Parathyroid adenoma (tissue), 2 donors: ENCODE measurements at regions not wholly inside any gene's neighbourhood (a gene's known extent, or its start where the extent isn't known, plus 50 kb on each side); places are given as distances from the start of the nearest gene placed in this dataset.

Experiments used
- H2AFZ ChIP-seq: fragments of 300-600 bp; sonication (generic); one replicate; pipeline ENCODE4 v1.7.0; 2017; ENCODE audit warnings: antibody characterized with exemption, mild to moderate bottlenecking
- H3K27ac ChIP-seq: fragments of 300-600 bp; sonication (generic); one replicate; pipeline ENCODE4 v1.7.0; 2017
- H3K27me3 ChIP-seq: fragments of 300-600 bp; sonication (generic); one replicate; pipeline ENCODE4 v1.7.0; 2017; ENCODE audit warnings: low read length; ENCODE audit not compliant: control insufficient read depth, insufficient read depth
- H3K36me3 ChIP-seq: fragments of 300-600 bp; sonication (generic); one replicate; pipeline ENCODE4 v1.7.0; 2017; ENCODE audit warnings: low read length; ENCODE audit not compliant: control insufficient read depth, insufficient read depth
- H3K4me1 ChIP-seq: fragments of 300-600 bp; sonication (generic); one replicate; pipeline ENCODE4 v1.7.0; 2017; ENCODE audit warnings: control low read depth
- H3K4me2 ChIP-seq: fragments of 300-600 bp; sonication (generic); one replicate; pipeline ENCODE4 v1.7.0; 2017; ENCODE audit warnings: low read length
- H3K4me3 ChIP-seq: fragments of 300-600 bp; sonication (generic); one replicate; pipeline ENCODE4 v1.7.0; 2017; ENCODE audit warnings: low read depth, low read length
- H3K79me2 ChIP-seq: fragments of 300-600 bp; sonication (generic); one replicate; pipeline ENCODE4 v1.7.0; 2017; ENCODE audit warnings: control low read depth
- H3K9ac ChIP-seq: fragments of 300-600 bp; sonication (generic); one replicate; pipeline ENCODE4 v1.7.0; 2017; ENCODE audit warnings: mild to moderate bottlenecking
- H3K9me3 ChIP-seq: fragments of 300-600 bp; sonication (generic); one replicate; pipeline ENCODE4 v1.7.0; 2017; ENCODE audit warnings: low read length; ENCODE audit not compliant: control insufficient read depth
- TF ChIP-seq, protein P1 (sequence below): fragments of 300-600 bp; sonication (generic); IDR thresholded peaks from one replicate; pipeline ENCODE4 v1.7.0; 2017; ENCODE audit warnings: antibody characterized with exemption, mild to moderate bottlenecking
- donor health status: primary hyperparathyroidism.

DNA sequence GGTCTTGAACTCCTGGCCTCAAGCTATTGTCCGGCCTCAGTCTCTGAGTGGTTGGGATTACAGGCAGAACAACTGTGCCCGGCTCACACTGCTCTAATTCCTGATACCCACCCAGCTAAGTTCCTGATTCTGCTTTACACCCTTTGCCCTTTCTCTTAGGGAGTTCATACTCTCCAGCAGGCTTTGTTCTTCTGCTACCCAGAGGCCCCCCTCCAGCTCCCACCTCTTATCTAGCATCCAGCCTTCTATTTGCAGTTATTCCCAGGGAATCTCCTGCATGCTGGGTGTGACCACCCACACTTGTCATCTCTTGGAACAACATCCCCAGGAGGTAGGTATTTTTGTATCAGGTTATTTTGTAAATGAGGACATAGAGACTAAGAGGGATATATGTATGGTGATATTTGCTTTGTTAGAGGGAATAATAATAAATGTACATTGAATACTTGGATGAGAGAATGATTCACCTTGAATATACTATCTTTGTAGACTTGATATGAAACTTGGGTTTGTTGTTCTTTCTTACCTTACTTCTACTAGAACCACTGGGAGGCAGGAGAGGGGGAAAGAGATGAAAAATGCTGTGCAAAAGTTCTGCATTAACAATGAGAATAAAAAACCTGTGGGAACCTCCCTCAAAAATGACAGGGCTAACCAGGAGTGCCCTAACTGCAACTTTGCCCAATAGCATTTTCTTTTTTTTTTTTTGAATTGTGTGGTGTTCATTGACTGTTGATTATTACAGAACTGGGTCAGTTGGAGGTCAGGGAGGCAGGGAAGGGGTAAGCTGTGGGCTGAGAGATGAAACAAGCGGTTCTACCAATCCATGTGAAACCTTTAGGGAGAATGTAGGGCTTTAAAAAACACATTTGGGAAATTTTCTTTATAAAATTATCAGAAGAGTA, 157.4 kb downstream of the SPRY1 start:
- Histone ChIP-seq H3K4me2 (no peak overlapping the region), H3K79me2 (no peaks in the 10 kb centered on the region), H3K4me1 (no peaks in the 10 kb centered on the region), H3K36me3 (no peaks in the 10 kb centered on the region), H2AFZ (no peak overlapping the region), H3K9me3 (no peaks in the 10 kb centered on the region), H3K27ac (no peak overlapping the region), H3K27me3 (peaks cover 3% of the 10 kb centered on the region), H3K4me3 (no peak overlapping the region), H3K9ac (no peak overlapping the region)
- TF ChIP-seq, protein P1, sequence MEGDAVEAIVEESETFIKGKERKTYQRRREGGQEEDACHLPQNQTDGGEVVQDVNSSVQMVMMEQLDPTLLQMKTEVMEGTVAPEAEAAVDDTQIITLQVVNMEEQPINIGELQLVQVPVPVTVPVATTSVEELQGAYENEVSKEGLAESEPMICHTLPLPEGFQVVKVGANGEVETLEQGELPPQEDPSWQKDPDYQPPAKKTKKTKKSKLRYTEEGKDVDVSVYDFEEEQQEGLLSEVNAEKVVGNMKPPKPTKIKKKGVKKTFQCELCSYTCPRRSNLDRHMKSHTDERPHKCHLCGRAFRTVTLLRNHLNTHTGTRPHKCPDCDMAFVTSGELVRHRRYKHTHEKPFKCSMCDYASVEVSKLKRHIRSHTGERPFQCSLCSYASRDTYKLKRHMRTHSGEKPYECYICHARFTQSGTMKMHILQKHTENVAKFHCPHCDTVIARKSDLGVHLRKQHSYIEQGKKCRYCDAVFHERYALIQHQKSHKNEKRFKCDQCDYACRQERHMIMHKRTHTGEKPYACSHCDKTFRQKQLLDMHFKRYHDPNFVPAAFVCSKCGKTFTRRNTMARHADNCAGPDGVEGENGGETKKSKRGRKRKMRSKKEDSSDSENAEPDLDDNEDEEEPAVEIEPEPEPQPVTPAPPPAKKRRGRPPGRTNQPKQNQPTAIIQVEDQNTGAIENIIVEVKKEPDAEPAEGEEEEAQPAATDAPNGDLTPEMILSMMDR = no peak

DNA sequence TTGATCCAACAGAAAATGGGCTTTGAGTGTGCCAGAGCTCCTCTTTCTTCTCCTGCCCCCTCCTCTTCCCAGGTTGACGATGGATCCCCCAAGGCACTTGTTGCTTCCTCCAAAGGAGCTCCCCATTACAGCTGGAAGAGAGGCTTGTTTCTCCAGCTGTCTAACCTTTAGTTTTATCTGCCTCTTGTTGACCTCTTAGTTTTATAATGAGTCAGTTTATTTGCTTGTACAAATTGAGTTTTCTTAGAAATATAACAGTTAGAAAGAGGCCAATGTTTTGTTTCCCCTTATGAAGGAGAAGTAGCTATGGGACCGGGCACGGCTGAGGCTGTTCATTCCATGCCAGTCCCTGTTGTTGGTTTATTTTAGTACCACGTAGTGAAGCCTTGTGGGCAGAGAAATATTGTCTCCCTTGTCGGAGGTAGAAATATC, 158.2 kb downstream of the SPRY1 start:
- H3K27me3 ChIP-seq = peaks cover 3% of the 10 kb centered on the region
- peak overlapping the region; percentile 19 for H3K27ac ChIP-seq
- H3K4me2 ChIP-seq = no peak overlapping the region
- TF ChIP-seq, protein P1 = no peak
- H3K36me3 ChIP-seq = no peaks in the 10 kb centered on the region
- no peak overlapping the region for H2AFZ ChIP-seq
- H3K79me2 ChIP-seq = no peaks in the 10 kb centered on the region
- H3K4me3 ChIP-seq = no peak overlapping the region
- no peak overlapping the region for H3K9ac ChIP-seq
- no peaks in the 10 kb centered on the region for H3K4me1 ChIP-seq
- H3K9me3 ChIP-seq = no peaks in the 10 kb centered on the region

DNA sequence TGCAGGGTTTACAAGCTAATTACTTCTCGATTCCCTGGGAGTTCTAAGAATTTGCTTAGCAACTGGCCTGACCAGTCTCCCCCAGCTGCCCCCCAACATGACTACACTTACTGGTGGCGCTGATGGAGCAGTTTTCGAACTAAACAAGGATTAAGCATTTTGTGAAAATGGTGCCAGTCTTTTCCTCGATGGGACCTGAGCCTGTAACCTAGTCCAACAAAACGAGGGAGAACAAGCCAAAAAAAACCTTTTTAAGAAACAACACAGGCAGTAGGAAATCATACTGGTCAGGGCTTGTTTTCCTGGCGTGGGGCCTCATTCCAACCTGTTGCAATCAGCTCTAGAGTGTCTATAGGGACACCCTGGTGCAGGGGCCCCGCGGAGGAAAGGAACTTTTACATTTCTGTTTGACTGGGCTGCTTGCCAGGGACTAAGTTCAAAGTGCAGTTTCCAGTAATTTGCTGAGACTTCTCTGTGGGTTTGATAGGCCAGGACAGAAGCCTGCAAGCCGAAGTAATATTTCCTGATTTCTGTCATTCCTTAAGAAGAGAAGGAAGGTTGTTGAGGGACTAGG, 158.7 kb downstream of the SPRY1 start:
- no peak overlapping the region for H3K9ac ChIP-seq

DNA sequence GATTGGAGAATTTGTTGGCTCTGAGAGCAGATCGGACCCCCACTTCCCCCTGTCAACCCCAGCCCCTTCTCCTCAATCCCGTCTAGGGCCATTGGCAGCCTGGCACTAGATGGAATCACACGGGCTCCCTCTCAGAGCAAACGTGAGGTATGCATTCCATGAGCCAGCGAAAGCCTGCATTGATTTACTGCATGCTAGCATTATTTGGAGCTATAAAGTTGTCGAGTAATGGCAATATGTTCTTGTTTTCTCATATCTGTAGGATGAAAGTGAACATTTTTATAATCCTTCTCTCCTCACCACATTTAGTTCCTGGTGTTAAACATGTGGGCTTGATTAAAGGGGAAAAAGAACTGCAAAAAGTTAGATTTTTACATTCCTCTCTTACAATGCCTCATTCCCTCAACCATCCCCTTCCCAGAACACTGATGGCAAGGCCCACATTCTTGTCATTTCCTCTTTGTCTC, 159.2 kb downstream of the SPRY1 start:
- no peak overlapping the region for H3K9ac ChIP-seq
- H3K27me3 ChIP-seq = peaks cover 3% of the 10 kb centered on the region
- H3K36me3 ChIP-seq = no peaks in the 10 kb centered on the region
- no peak overlapping the region for H3K4me3 ChIP-seq
- no peaks in the 10 kb centered on the region for H3K79me2 ChIP-seq
- H3K4me2 ChIP-seq = no peak overlapping the region
- H2AFZ ChIP-seq = no peak overlapping the region
- TF ChIP-seq, protein P1 = no peak
- H3K27ac ChIP-seq = peak overlapping the region; percentile 39
- no peaks in the 10 kb centered on the region for H3K9me3 ChIP-seq
- no peaks in the 10 kb centered on the region for H3K4me1 ChIP-seq

More for the DNA sequence above, 158.7 kb downstream of the SPRY1 start:
- Histone ChIP-seq H2AFZ (no peak overlapping the region), H3K79me2 (no peaks in the 10 kb centered on the region), H3K36me3 (no peaks in the 10 kb centered on the region), H3K4me2 (no peak overlapping the region), H3K4me1 (no peaks in the 10 kb centered on the region), H3K27ac (peak overlapping the region; percentile 39), H3K4me3 (no peak overlapping the region), H3K9me3 (no peaks in the 10 kb centered on the region), H3K27me3 (peaks cover 3% of the 10 kb centered on the region)
- TF ChIP-seq, protein P1 = no peak
